ENCODE measurements at regions not wholly inside any gene's neighbourhood (a gene's known extent, or its start where the extent isn't known, plus 50 kb on each side); places are given as distances from the start of the nearest gene placed in this dataset.

GRCh38 chr5:2120361-2120760 lies 237.6 kb upstream of the IRX4 start:
- ChIA-PET CTCF (no interaction called here), POLR2A (no interaction called here)
- DNase-seq (ENCODE audit: low read depth, low spot score): no peak
- H3K4me3 ChIP-seq (ENCODE audit: low read depth, low read length): no peak overlapping the region
- TF ChIP-seq CTCF (IDR thresholded peaks at IDR 0.05; ENCODE audit: insufficient read depth, low read length, missing control alignments): no peak

- no peak overlapping the region for H3K4me3 ChIP-seq (ENCODE audit: low read depth, low read length)
- no peak for TF ChIP-seq CTCF (IDR thresholded peaks at IDR 0.05; ENCODE audit: insufficient read depth, low read length, missing control alignments)
- CTCF ChIA-PET: no interaction called here
- DNase-seq (ENCODE audit: low read depth, low spot score): no peak
- POLR2A ChIA-PET: no interaction called here
Observed at GRCh38 chr5:2119573-2119972, 236.8 kb upstream of the IRX4 start.

DNA sequence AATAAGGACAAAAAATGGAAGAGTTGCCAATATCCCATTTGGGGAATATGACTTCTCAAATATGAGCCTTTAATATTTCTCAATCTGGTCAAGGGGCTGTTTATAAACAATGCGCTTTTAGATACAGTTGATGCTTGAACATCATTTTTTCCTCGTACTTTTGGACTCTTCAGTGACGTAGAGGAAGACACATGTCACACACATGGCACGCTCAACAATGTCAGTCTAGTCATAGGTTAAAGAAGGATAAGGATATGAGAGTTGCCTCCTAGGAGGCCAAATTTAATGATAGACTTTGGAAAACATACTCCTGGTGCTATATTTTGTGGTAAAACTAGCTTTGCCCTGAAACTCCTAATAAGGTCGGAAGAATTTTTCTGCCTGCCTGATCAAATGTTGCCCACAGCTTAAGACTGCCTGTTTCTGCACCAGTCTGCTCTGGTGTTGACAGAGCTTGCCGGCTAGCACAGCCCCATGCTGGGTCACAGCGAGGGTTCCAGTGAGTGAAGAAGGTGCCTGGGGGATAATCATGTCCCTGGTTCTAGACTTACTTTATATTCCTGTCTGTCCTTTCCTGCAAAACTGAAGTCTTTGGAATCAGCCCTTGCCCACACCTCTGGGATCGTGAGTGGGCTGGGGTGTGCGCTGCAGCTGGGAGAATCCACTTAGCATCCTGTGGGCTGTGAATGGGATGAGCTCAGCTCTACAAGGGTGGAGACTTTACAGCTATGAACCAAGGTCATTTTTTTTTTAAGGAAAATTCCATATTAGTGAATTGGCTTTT lies 230.8 kb upstream of the IRX4 start:
- CTCF ChIA-PET: no interaction called here

DNA sequence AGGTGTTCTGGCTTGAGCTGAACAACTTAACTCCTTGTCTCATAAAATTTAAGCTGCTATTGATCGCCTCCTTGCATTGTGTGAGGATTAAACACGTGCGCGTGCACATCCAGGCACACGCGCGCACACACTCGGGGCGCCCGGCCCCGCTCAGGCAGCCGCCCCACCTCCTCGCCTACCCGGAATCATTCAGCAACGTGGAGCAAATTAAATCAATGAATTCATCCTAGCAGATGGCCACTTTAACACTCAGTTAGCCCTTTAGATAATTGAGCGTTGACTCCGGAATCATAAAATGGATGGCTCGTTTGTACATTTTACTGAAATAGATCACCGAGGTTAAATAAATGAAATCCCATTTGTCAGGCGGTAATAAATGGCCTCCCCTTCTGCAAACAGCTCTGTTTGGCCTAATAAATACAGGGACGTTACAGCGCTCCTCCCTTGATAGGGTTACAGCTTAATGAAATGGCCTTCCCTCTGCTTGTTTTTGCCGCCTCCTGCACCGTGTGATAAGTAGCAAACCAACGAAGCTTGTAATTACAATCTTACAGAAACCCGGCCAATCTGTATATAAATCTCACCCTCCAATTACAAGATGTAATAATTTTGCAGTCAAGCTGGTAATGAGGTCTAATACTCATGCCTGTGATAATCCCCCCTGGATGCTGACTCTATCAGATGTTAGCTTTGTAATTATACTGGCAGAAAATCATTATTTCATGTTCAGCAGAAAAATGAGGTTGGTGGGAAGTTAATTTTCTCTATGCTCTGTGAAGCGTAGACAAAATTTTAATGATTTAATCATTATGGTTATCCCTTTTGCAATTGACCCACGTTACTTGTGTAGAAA lies 229.7 kb upstream of the IRX4 start:
- H3K4me3 ChIP-seq (ENCODE audit: low read depth, low read length): no peak overlapping the region
- CTCF ChIA-PET: no interaction called here
- no peak for TF ChIP-seq CTCF (IDR thresholded peaks at IDR 0.05; ENCODE audit: insufficient read depth, low read length, missing control alignments)
- no peak for DNase-seq (ENCODE audit: low read depth, low spot score)
- POLR2A ChIA-PET: no interaction called here

More for the DNA sequence above, 230.8 kb upstream of the IRX4 start:
- POLR2A ChIA-PET: no interaction called here
- no peak for DNase-seq (ENCODE audit: low read depth, low spot score)
- no peak overlapping the region for H3K4me3 ChIP-seq (ENCODE audit: low read depth, low read length)
- TF ChIP-seq CTCF (IDR thresholded peaks at IDR 0.05; ENCODE audit: insufficient read depth, low read length, missing control alignments): no peak

DNA sequence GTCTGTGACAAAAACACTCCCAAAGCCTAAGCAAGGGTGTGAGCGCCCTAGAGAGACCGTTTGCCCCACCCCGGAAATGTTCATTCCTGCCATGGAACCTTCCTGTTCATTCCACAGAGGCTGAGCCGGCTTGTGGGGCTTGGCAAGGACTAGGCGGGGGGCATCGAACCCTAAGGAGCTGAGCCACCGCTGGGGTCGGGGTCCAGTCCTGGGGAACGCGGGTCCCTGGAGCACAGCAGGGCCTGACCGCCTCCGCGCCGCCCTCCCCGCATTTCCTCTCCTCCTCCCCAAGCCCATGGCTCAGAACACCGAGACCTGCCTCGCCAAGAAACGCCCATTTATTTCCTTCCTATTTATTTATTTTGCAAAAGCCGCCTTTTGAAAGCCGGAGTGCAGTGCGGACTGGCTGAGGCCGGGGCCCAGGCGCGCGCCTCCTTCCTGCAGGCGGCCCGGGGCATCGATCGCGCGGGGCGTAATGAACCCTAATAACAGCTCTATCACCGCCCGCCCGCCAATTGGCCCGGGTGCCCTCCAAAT lies 228.9 kb upstream of the IRX4 start:
- ChIA-PET POLR2A (no interaction called here), CTCF (no interaction called here)
- DNase-seq (ENCODE audit: low read depth, low spot score): no peak
- H3K4me3 ChIP-seq (ENCODE audit: low read depth, low read length): no peak overlapping the region
- TF ChIP-seq CTCF (IDR thresholded peaks at IDR 0.05; ENCODE audit: insufficient read depth, low read length, missing control alignments): no peak

DNA sequence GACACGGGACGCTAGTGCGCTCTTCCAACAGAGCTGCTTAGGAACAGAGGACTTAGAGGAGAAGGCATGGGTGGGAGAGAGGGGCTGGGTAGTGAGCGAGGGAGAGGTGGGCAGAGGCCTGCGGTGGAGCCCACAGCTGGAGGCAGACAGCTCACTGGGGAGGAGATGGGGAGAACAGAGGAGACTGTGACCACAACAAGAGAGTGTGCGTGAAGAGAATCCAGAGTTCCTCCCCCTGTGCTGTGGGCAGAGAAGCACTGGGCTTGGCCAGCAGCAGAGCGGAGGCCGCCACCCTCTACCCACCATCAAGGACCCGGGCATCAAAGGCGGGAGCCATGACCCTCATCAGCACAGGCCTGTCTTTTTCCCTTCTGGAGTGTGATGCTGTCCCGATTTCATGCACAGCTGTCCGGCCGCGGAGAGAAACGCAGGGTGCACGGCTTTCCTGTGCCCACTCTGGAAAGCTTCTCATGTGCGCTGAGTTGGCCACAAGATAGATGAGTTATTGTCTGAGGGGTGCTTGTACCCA lies 228.3 kb upstream of the IRX4 start:
- POLR2A ChIA-PET: no interaction called here
- no peak overlapping the region for H3K4me3 ChIP-seq (ENCODE audit: low read depth, low read length)
- DNase-seq (ENCODE audit: low read depth, low spot score): no peak
- CTCF ChIA-PET: no interaction called here
- TF ChIP-seq CTCF (IDR thresholded peaks at IDR 0.05; ENCODE audit: insufficient read depth, low read length, missing control alignments): no peak
